ENCODE measurements at regions not wholly inside any gene's neighbourhood (a gene's known extent, or its start where the extent isn't known, plus 50 kb on each side); places are given as distances from the start of the nearest gene placed in this dataset.

GRCh38 chr6:145028144-145028818, 707.0 kb downstream of the EPM2A start:
- no peak overlapping the region for H3K27ac ChIP-seq
- TF ChIP-seq ZFX (IDR thresholded peaks at IDR 0.05) = no peak
- peak; percentile 81 for TF ChIP-seq CTCF (conservative IDR thresholded peaks at IDR 0.05)

DNA sequence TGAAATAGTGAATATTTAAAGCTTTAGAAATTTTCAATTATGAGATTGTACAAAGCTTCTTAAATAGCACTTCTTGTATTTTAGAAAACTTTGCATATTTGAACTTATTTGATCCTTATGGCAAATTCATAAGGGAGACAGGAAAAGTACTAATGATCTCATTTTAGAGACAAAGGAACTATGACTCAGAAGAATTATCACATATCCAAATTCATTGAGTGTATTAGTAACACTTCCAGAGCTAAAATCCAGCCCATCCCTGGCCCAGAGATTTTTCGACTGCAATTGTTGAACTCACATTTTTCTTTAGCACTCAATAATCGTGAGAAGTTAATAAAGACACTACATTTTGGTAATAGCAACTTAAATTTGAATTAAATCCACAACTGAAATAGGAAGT, 704.3 kb downstream of the EPM2A start:
- TF ChIP-seq CTCF (conservative IDR thresholded peaks at IDR 0.05) = no peak
- no peak for TF ChIP-seq ZFX (IDR thresholded peaks at IDR 0.05)
- H3K27ac ChIP-seq = no peak overlapping the region

DNA sequence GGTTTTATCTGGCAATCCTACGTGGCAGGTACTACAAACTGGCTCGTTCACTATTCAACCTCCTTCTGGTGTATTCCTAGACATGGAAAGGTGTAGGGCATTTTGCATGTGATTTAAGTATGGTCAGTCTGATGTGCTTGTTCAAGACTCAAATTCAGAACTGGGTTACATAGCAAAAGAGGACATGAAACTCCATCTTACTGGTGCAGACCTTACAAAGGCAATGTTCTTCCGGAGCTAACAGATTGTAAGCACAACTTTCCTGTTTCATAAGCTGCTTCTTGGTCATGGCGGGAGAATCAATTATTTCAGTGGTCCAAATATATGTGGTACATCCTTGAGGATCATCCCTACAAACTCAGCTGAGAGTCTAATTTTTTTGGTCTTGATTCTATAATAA, 703.4 kb downstream of the EPM2A start:
- TF ChIP-seq ZFX (IDR thresholded peaks at IDR 0.05) = no peak
- TF ChIP-seq CTCF (conservative IDR thresholded peaks at IDR 0.05) = no peak
- no peak overlapping the region for H3K27ac ChIP-seq

GRCh38 chr6:145032562-145033145, 702.7 kb downstream of the EPM2A start:
- no peak for TF ChIP-seq CTCF (conservative IDR thresholded peaks at IDR 0.05)
- TF ChIP-seq ZFX (IDR thresholded peaks at IDR 0.05) = no peak
- no peak overlapping the region for H3K27ac ChIP-seq

- no peak for TF ChIP-seq ZFX (IDR thresholded peaks at IDR 0.05)
- TF ChIP-seq CTCF (conservative IDR thresholded peaks at IDR 0.05) = no peak
- H3K27ac ChIP-seq = no peak overlapping the region
Observed at GRCh38 chr6:145034664-145035063, 700.7 kb downstream of the EPM2A start.

DNA sequence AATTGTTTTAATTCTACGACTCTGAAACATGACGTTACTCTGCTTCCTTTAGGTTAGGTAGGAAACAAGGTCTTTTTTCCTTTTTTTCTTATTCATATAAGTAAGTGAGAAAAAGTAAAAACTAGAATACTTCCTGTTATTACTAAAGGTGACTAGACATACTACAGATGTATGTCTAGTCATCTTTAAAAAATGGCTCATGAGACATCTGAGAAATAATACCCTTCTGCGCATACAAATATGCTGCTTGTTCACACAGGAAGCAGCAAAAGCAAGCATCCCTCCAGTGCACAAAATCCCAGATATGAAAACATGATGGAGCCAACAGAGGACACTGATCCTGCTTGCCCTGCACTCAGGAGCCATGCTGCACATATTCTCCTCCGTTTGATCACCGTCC, 699.1 kb downstream of the EPM2A start:
- TF ChIP-seq CTCF (conservative IDR thresholded peaks at IDR 0.05) (no peak), ZFX (IDR thresholded peaks at IDR 0.05) (no peak)
- H3K27ac ChIP-seq = no peak overlapping the region

GRCh38 chr6:145036848-145037567, 698.3 kb downstream of the EPM2A start:
- H3K27ac ChIP-seq = no peak overlapping the region
- TF ChIP-seq CTCF (conservative IDR thresholded peaks at IDR 0.05) = no peak
- no peak for TF ChIP-seq ZFX (IDR thresholded peaks at IDR 0.05)

All from C4-2B (cell line).